Liver (tissue), 8 donors: ENCODE measurements at regions not wholly inside any gene's neighbourhood (a gene's known extent, or its start where the extent isn't known, plus 50 kb on each side); places are given as distances from the start of the nearest gene placed in this dataset. TPM values are rescaled to one million over a fixed set of nuclear protein-coding genes. Genes with fewer than 3 reads are reported as not detected.

Experiments used
- DNase-seq: peaks from one replicate; pipeline ENCODE4 v3.0.0-alpha.2; 2017; ENCODE audit warnings: low spot score
- H3K27ac ChIP-seq, 2 donors: one replicate each; pipeline ENCODE4 v1.7.0; 2013; ENCODE audit warnings: inconsistent platforms in 2 of 2, low read length in 2 of 2, control low read depth in 1 of 2, low read depth in 1 of 2, mild to moderate bottlenecking in 1 of 2
- H3K27me3 ChIP-seq, 4 donors: one replicate each; pipeline versions ENCODE4 v1.6.1 to v1.7.0; 2013; ENCODE audit warnings: low read length in 3 of 4, inconsistent platforms in 1 of 4, mild to moderate bottlenecking in 1 of 4, moderate library complexity in 1 of 4; ENCODE audit not compliant: control insufficient read depth in 4 of 4, insufficient read depth in 4 of 4
- H3K36me3 ChIP-seq, 4 donors: one replicate each; pipeline versions ENCODE4 v1.6.1 to v1.7.0; 2013; ENCODE audit warnings: low read length in 3 of 4, mild to moderate bottlenecking in 3 of 4, low read depth in 1 of 4, moderate library complexity in 1 of 4; ENCODE audit not compliant: control insufficient read depth in 4 of 4, insufficient read depth in 3 of 4
- H3K4me1 ChIP-seq, 4 donors: one replicate each; pipeline versions ENCODE4 v1.6.1 to v1.7.0; 2013; ENCODE audit warnings: low read length in 3 of 4, mild to moderate bottlenecking in 3 of 4, moderate library complexity in 1 of 4; ENCODE audit not compliant: control insufficient read depth in 4 of 4, insufficient read depth in 4 of 4
- H3K4me3 ChIP-seq, 3 donors: one replicate each; pipeline versions ENCODE4 v1.6.1 to v1.7.0; 2013; ENCODE audit warnings: low read length in 3 of 3, control low read depth in 1 of 3, low read depth in 1 of 3, mild to moderate bottlenecking in 1 of 3
- H3K9ac ChIP-seq, 2 donors: one replicate each; pipeline ENCODE4 v1.7.0; 2013; ENCODE audit warnings: low read length in 2 of 2, mild to moderate bottlenecking in 2 of 2, moderate library complexity in 2 of 2, control low read depth in 1 of 2, low read depth in 1 of 2
- H3K9me3 ChIP-seq, 4 donors: one replicate each; pipeline versions ENCODE4 v1.6.1 to v1.7.0; 2013; ENCODE audit warnings: low read length in 3 of 4; ENCODE audit not compliant: control insufficient read depth in 4 of 4
- JUND ChIP-seq, 2 donors: IDR thresholded peaks; 2 replicates each; pipeline ENCODE4 v1.6.1; 2016; ENCODE audit warnings: antibody characterized with exemption in 2 of 2
- WGBS: extraction: QIAGEN DNeasy Blood & Tissue Kit; methylation state at CpG from one replicate; pipeline ENCODE4 v1.1.7; 2013; 5-methylcytosine and 5-hydroxymethylcytosine counted together
- small RNA-seq: library from RNA; depleted of rRNA; stranded (forward); fragments of <200 nt; gene quantifications from one replicate; pipeline ENCODE3, GENCODE V24; 2014
- donor health status: healthy.
- donor health status: healthy.
- donor health status: healthy.
- donor health status: healthy.

GRCh38 chrX:10106806-10107205 is 50.0 kb upstream of the CLCN4 start:
- no peaks in the 10 kb centered on the region for H3K9me3 ChIP-seq
- TF ChIP-seq JUND (IDR thresholded peaks at IDR 0.05) = no peak
- H3K9ac ChIP-seq = no peak overlapping the region
- H3K4me3 ChIP-seq = no peak overlapping the region
- peaks cover 0 to 5% (median 0%) of the 10 kb centered on the region in 4 donors for H3K4me1 ChIP-seq
- H3K27ac ChIP-seq = no peak overlapping the region
- no peaks in the 10 kb centered on the region for H3K27me3 ChIP-seq
- 75% methylated on average over 10 of the region's 10 CpGs for WGBS
- DNase-seq = no peak
- no peaks in the 10 kb centered on the region for H3K36me3 ChIP-seq

Small RNA genes lying in the stretch of these regions (small RNA-seq; reads per million reads assigned to genes)
- not detected for gene RF00019
